ENCODE measurements at regions not wholly inside any gene's neighbourhood (a gene's known extent, or its start where the extent isn't known, plus 50 kb on each side); places are given as distances from the start of the nearest gene placed in this dataset.

- H3K4me1 Mint-ChIP-seq = no peaks in the 10 kb centered on the region
- WGBS, 2 experiments (ENCODE audit: insufficient coverage in 1 of 2, insufficient read length in 1 of 2) = 92% methylated on average over 1 of the region's 3 CpGs; no CpG with 5 or more reads in 1 of the 2 experiments
Observed at GRCh38 chr21:29989634-29990234, 49.9 kb upstream of the GRIK1 start.

More at GRCh38 chr21:29989634-29990234, 49.9 kb upstream of the GRIK1 start:
- no peaks in the 10 kb centered on the region for H3K36me3 ChIP-seq (ENCODE audit: control insufficient read depth, insufficient read depth, low read length)
- peaks cover 7% of the 10 kb centered on the region for H3K9me3 Mint-ChIP-seq
- no peaks in the 10 kb centered on the region for H3K27me3 Mint-ChIP-seq (ENCODE audit: insufficient read depth)
- no peak for TF ChIP-seq CTCF (conservative IDR thresholded peaks at IDR 0.05)
- no peak overlapping the region for H3K27ac ChIP-seq (ENCODE audit: low read depth, low read length)
- H3K4me3 Mint-ChIP-seq = no peak overlapping the region
- no peaks in the 10 kb centered on the region for H3K36me3 Mint-ChIP-seq (ENCODE audit: low read depth)
- H3K4me1 ChIP-seq (ENCODE audit: control insufficient read depth, insufficient read depth, low read length) = no peaks in the 10 kb centered on the region
- no peak overlapping the region for H3K27ac Mint-ChIP-seq
- DNase-seq = no peak
- no peak overlapping the region for H3K9ac ChIP-seq (ENCODE audit: extremely low read depth, low read length, poor library complexity, severe bottlenecking)
- H3K27me3 ChIP-seq (ENCODE audit: control insufficient read depth, insufficient read depth, low read length, poor library complexity, severe bottlenecking) = no peaks in the 10 kb centered on the region
- H3K9me3 ChIP-seq (ENCODE audit: control insufficient read depth, low read length) = no peaks in the 10 kb centered on the region
- no peak overlapping the region for H3K4me3 ChIP-seq (ENCODE audit: low read length)

All from endodermal cell (in vitro differentiated cells).